ENCODE measurements at regions not wholly inside any gene's neighbourhood (a gene's known extent, or its start where the extent isn't known, plus 50 kb on each side); places are given as distances from the start of the nearest gene placed in this dataset.
"Not testable (repeated sequence)": the region's sequence is repeated elsewhere in the genome, so short reads cannot be mapped to it uniquely, and the experiment has no call there.

DNA sequence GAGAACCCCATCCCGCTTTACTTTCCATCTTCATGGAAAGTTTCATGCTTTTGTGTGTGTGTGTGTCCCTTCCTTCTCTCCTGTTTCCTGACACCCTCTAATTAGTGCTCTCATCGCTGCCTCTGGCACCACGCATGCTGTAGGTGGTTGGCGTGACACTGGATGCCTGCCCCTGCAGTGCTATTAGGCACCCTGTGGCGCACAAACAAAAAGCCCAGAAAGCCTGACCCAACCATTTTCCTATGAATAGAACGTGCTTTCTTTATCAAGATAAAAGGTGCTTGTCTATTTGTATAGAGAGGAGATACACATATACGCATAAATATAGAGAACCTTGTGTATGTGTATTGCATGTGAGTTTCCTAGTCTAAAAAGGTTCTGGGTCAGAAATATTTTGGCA is 120.8 kb upstream of the CDCA7L start:
- DNase-seq: no peak

DNA sequence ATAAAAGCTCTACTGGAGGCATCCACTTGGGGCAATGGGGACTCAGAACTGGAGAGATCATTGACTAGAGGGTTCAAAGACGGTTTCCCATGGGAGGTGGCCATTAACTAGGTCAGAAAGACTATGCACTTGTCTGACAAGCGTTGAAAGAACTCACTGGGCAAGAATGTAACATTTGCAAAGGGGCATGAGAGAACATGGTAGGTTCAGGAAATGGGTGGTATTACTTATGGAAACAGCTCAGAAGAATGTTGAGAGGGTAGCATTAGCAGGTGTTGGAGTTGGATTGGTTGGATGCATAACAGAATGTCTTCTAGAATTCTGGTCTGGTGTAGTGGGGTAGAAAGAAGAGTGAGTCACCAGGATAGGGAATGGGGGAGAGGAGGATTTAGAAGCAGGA is 119.1 kb upstream of the CDCA7L start:
- no peak for DNase-seq

DNA sequence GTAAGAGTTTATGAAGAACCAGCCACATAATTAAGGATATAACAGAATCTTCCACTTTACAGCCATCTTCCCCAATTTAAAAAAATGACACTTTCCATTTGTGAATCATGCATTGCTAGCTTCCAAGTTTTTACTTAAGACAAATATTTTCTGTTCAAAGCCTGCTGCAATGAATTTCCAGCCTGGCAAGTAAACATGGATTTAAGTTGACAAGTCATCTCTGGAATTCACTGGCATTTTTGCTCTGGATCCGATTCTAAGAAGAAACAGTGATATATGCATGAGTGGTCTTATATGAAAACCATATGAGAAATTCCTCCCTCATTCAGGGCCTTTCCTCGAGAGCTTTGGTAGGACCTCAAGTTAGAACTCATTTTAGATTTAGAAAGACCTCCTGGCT is 116.1 kb upstream of the CDCA7L start:
- DNase-seq: no peak

DNA sequence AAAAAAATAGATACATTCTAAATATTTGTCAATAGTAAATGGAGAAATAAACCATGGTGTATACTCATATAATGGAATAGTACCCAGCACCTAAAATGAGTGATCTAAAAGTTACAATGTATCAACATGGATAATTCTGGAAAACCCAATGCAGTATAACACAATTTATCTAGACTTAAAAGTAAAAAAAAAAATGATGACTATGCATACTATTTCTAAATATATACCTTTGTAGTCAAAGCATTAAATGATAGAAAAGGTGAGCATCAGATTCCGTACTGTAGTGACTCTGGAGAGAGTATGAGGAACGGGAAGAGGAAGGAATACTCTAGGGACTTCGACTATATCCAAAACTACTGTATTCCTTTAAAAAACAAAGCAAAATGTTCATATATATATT is 115.2 kb upstream of the CDCA7L start:
- no peak for DNase-seq

DNA sequence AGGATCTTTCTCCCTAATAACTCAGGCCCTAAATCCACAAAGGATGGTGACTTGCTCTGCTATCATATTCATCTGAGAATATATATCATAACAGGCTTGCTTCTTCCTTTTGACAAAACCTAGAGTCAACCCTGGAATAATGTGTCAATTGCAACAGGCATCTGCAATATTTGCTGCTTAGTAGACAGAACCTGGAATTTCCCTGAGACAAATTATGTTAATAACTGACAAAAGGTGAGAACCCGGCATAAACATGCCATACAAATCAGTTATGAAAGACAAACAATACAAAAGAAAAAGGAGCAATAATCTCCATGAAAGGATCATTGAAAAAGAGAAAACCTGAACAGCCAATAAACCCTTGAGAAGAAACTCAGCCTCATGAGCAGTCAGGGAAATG is 114.5 kb upstream of the CDCA7L start:
- no peak for DNase-seq

DNA sequence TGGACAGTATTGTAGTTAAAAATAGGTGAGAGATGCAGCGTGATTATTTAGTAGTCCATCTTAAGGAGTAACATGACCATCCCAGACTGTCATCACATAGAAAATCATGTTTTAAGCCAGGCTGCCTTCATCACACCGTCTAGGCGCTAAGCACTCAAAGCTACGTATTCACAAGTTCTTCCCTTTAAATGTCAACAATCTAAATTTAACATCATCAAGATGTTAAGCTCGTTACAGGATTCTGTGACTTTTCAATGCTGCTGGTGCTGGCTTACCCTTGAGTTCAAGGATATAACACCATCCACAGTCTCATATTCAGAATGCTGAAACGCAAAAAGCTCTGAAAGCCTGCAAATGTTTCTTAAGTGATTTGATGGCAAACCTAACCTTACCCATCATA is 109.5 kb upstream of the CDCA7L start:
- DNase-seq: no peak

DNA sequence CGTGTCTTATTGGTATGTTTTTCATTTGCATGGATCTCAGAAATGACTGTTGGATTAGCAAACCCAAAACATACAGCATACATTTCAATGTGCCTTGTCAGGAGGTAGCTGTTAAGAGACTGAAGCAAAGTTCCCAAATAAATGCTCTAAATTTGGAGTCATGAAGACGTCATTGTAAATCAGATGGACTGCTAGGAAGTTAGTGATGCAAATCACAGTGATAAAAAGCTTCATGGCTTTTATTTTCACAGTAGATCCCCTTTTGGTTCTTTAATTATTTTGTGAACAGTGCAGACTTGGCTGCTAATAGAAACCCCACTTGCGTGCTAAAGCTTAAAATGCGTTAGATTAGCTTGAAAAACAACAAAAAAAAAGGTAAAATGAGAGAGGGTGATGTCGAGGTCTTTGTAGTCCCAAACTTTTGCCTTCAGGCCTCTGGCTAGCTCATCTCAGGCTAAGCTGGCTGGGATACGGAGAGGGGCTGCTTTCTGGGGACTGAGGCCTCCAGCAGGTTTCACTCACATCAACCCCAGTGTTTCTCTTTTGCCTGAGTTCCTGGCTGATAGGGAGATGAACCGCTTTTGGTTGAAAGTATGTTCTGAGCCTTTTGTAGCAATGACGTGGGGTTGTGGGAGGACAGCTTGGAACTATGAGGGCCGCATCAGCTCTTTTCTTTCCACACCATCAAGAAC is 107.1 kb upstream of the CDCA7L start:
- DNase-seq: peak; percentile 43

DNA sequence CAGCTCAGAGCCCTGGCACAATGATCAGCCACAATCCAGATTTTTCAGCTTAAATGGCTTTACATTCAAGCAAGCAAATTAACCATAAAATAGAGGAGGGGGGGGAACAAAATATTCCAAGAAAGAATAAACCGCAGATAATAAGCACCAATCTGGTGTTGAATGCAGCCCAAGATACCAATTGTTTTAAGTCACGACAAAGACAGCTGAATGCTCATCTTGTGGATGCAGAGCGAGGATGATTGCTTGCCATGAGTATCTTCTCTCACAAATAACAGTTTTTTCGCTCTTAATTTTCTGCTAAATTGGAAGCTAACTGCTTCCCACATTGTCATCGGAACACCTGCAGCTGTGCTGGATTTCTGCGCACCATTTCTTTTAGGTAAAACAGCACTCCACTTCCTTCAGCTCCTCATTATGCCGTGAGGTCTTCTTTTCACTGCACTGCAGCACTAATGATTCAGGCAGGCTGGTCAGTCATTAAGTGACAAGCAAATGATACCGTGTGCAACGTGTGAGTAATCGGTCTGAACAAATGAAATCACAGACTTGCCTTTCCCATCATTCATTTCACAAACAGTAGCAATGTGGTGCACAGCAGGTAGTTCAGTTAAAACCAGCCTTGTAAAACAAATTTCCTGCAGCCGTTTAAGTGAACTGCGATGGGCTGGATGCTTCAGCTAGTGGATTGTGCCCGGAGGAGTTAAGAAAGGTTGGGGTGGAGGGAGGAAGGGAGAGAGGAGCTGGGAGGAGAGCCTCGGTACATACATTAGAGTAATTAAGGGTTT is 106.4 kb upstream of the CDCA7L start:
- no peak for DNase-seq

DNA sequence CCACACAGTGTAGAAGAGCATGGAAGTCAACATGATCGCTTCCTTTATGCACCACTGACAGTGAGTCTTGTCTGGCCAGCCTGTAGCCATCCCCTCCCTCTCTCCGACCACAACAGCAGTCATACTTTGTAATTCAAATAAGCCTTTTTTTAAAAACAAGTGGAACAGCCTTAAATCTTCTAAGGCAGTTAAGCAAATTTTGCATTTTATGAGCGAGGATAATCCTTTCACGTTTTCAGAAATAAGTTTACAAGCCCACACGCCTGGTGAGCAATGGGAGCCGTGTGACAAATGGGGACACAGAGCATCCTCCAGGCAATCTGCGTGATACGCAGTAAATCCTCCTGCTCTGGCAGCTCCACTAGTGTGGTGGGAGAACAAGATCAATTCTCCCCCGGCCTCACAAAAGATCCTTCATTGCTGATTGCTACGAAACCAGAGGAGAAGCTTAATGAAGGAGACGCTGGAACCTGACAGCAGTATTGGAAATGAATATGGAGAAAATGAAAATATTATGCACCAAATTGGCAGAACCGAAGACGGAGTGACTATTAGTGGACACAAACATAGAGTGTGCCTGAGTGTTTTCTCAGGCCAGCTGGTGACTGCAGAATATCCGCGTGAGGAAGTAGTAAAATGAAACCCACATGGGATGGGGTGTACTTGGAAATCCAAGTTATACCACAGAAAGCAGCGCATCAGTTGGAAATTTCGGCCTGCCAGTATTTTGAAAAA is 104.2 kb upstream of the CDCA7L start:
- no peak for DNase-seq

DNA sequence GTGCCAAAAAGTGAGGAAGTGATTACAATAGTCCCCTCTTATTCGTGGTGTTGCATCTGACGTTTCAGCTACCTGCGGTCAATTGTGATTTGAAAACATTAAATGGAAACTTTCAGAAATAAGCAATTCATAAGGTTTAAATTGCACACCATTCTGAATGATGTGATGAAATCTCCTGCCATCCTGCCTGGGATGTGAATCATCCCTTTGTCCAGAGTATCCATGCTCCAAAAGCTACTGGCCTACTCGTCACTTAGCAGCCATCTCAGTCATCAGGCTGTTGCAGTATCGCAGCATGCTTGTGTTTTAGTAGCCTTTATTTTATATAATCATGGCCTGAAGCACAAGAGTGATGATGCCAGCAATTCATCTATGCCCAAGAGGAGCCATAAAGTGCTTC is 97.7 kb upstream of the CDCA7L start:
- DNase-seq: no peak

DNA sequence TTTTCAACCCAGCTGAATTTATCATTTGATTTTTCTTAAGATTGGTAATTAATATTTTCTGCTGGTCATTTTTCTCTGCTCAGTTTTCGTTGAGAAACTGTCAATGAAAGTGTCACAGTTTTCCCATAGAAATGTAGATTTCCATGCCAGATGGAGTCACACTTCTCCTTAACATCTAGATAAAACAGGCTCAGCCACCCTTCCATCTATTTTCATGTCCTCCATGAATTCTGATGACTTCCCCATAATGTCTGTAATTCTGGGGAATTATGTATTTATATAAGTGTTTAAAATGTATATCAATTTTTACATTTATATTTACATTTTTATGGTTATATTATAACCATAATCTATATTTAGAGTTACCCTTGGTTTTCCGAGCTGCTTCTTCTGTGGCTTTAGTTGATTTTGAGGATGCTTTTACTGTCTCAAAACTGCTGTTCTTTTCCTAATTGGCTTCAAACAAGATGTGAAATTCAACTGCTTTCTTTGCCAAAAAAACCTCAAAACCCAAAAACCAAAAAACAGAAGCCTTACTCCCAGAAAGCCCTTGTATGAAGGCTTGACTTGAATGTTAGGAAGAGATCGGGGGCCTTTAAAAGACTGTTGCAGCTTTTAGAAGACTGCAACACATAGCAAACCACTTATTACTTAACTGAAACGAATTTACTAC is 95.4 kb upstream of the CDCA7L start:
- no peak for DNase-seq

DNA sequence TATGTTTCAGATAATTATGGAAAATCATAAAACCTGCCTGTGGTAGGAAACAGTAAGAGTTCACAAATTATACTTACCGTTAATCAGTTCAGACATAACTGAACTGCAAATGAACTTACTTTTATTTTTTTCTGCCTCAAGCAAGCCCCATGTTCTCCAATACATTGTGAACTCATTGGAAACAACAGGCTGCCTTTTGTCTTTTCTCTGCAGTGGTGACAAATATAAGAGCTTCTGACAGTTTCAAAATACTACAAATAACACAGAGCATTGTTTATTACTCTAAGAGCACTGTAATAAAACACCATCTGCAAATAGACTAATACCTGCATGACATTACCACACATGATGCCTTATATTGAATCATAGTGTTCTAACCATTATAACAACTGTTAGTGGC is 94.0 kb upstream of the CDCA7L start:
- DNase-seq: no peak

DNA sequence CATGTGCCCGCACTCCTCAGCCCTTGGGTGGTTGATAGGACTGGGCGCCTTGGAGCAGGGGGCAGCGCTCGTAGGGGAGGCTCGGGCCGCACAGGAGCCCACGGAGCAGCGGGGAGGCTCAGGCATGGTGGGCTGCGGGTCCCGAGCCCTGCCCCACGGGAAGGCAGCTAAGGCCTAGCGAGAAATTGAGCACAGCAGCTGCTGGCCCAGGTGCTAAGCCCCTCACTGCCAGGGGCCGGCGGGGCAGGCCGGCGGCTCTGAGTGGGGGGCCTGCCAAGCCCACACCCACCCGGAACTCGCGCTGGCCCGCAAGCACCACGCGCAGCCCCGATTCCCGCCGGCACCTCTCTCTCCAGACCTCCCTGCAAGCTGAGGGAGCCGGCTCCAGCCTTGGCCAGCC is 86.7 kb upstream of the CDCA7L start:
- DNase-seq: not testable (repeated sequence)

DNA sequence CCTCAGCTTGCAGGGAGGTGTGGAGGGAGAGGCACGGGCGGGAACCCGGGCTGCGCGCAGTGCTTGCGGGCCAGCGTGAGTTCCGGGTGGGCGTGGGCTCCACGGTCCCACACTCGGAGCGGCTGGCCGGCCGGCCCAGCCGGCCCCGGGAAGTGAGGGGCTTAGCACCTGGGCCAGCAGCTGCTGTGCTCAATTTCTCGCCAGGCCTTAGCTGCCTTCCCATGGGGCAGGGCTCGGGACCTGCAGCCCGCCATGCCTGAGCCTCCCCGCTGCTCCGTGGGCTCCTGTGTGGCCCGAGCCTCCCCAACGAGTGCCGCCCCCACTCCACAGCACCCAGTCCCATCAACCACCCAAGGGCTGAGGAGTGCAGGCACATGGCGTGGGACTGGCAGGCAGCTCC is 83.0 kb upstream of the CDCA7L start:
- not testable (repeated sequence) for DNase-seq

DNA sequence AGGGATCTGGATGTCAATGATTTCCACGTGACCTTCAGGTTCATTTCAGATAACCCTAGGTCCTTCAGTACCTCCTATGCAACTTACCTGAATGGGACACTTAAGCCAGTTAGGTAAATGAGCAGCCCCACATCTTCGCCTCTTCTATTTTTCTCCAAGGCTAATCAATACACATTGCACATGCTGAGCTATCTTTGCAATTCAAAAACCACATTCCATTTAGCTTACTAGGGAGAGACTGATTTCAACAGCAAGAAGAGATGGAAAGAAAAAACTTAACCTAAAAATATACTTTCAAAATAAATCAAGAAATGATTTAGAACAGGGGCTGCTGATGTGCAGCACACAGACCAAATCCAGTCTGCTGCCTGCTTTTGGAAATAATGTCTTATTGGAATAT is 81.8 kb upstream of the CDCA7L start:
- DNase-seq: no peak

DNA sequence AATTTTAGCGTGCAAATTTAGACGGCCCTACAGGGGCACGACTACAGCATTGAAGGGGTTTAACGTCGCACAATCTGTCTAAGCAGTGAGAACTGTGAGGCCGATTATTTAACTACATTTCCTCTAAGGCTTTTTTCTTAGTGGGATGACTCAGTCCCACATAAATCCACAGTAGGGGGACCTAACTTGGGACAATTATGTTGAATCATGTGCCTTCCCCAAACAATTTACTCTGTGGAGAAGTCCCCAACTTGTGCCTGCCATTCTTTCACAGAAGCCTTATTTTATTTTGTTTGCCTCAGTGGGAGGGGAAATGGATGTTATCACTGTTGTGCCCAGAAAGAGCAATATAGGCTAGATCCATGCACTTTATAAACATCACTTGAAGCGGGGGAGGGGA is 80.3 kb upstream of the CDCA7L start:
- DNase-seq: no peak

DNA sequence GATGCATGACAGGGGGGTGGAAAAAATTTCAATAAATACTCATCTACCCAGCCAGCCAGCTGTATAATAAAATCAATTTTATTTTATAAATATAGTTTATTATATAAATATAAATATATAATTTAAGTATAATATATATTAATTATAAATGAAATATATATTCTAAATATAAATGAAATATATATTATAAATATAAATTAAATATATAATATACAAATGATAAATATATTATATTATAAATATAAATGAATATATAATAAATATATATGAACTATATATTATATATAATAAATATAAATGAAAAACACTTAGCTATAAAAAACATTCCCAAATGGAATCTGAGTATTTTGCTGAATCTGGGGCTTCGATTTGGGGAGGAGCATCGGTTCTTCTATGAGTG is 79.4 kb upstream of the CDCA7L start:
- DNase-seq: no peak

DNA sequence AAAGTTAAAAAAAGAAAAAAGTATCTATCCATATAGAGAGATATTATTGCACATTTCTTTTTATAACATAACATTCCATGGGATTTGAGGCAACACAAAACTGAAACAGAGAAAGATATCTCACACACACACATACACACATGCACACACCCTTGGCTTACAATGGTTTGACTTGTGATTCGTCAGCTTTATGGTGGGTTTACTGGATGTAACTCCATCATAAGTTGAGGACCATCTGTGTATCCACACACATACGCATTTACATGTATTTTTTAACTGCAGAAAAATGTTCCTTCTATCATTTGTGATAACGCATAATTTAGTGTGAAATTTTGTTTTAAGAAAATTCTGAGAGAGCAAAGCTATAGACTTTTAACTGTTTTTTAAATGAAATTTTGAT is 74.2 kb upstream of the CDCA7L start:
- DNase-seq: no peak

DNA sequence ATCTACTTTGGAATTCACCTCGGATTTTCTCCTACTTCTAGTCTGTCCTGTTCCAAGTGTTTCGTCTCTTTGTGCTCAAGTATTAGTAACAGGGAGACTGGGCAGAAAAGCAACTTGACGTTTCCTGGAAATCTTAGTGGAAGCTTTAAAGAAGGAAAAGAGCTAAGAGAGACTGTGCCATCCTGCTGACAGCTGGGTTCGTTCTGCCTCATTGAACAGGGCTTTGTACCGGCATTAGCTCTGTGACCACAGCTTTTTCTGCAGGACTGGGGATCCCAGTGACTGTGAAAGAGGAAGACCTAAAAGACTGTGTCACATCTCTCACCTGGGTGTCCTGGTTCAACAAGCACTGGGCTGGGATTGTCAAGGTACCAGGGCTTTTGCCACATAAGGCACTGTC is 70.8 kb upstream of the CDCA7L start:
- DNase-seq: no peak

DNA sequence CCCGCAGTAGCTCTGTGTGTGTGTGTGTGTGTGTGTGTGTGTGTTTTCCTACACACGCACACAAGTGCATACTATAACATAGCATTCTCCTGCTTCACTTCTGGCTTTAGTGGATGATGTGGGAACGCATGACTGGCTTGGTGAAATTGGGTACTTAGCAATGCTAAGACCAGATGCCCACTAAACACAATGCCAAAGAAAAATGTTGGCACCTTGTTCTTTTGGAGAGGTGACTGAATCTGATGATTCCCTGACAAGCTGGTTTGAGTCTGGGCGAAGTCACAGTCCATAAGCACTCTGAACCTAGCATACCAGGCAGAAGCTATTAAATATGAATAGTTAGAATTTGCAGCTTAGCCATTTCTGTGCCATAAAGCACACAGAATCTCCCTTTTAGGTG is 68.0 kb upstream of the CDCA7L start:
- DNase-seq: no peak

DNA sequence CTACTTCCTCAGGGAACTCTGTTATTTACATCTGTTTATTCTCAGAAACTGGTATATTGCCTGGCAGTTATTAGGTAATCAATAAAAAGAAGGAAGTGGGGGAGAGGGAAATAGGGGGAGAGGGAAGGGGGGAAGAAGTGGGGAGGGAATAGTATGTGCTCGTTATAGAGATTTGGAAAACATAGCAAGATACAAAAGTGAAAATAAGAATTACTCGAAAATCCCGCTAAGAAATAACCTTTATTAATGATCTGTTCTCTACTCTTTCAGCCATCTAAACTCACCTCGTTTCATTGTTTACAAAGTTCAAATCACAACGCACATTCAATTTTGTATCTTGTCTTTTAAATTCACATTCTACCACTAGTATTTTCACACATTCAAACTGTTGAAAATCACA is 63.0 kb upstream of the CDCA7L start:
- no peak for DNase-seq

DNA sequence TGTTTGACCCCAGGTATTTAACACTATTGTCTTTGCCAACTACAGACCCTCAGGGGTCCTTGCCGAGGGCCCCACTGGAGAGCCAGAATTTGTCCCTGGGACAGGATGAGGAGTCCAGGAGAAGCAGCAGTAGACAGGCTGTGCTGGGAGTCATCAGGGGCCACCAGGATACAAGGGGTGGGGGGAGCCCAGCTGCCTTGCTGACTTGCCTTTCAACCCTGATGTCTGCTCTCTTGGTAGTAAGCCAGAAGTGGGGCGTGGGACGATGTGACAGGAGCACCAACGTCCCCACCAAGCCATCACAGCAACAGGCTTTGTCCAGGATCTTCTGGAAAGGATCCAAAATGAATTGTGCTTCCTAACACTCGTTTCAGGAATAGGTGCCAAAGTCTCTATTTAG is 62.4 kb upstream of the CDCA7L start:
- no peak for DNase-seq

DNA sequence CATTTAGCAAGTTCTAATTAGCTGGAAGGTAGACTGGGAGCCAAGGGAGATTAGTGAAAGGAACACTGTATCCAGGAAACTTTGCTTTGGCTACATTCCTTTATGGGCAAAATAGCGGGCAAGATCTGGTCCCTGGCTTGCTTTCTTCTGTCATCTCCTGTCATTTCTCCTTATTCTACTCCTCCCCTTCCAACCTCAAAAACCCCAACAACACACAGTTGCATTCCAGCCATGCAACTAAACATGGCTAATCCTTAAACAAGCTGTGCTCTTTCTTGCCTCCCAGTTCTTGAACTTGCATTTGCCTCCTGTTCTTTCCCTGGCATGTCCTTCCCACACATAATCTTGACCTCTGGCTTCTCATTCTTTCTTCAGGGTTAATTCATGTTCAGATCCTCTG is 59.5 kb upstream of the CDCA7L start:
- DNase-seq: no peak

Measured in left kidney (tissue), 1 donor.